Activated CD8-positive, alpha-beta T cell treated with anti-CD3 and anti-CD28 coated beads for 36 hours (primary cell): ENCODE measurements at regions not wholly inside any gene's neighbourhood (a gene's known extent, or its start where the extent isn't known, plus 50 kb on each side); places are given as distances from the start of the nearest gene placed in this dataset.

Source experiments
- ATAC-seq: fragments of 200-7000 bp; cut with Tn5 transposase; one replicate; pipeline ENCODE4 v1.10.0; 2021; ENCODE audit warnings: mild to moderate bottlenecking, moderate library complexity
- CTCF ChIA-PET: fragments of 350-600 bp; sonication (Branson Sonifier 250); formaldehyde crosslinking; loops from one replicate; lab custom pipeline; 2021; ENCODE audit warnings: antibody characterized with exemption; lab: Charles Lee
- POLR2A ChIA-PET: fragments of 350-600 bp; sonication (Branson Sonifier 250); formaldehyde crosslinking; loops from one replicate; lab custom pipeline; 2021; ENCODE audit warnings: antibody characterized with exemption; lab: Charles Lee
- DNase-seq: peaks from one replicate; pipeline ENCODE4 v3.0.0-alpha.2; 2020
- H3K27ac Mint-ChIP-seq: one replicate; pipeline ENCODE4 v1.8.0; 2021; ENCODE audit warnings: mild to moderate bottlenecking, mixed read lengths
- H3K27me3 Mint-ChIP-seq: one replicate; pipeline ENCODE4 v1.8.0; 2021; ENCODE audit warnings: mixed read lengths
- H3K36me3 Mint-ChIP-seq: one replicate; pipeline ENCODE4 v1.8.0; 2021; ENCODE audit warnings: low read depth, mixed read lengths
- H3K4me1 Mint-ChIP-seq: one replicate; pipeline ENCODE4 v1.8.0; 2021; ENCODE audit warnings: low read depth, mixed read lengths
- H3K4me3 Mint-ChIP-seq: one replicate; pipeline ENCODE4 v1.8.0; 2021; ENCODE audit warnings: mild to moderate bottlenecking, moderate library complexity, mixed read lengths
- H3K9me3 Mint-ChIP-seq: one replicate; pipeline ENCODE4 v1.8.0; 2021; ENCODE audit warnings: mixed read lengths
- CTCF ChIP-seq: fragments of 200-600 bp; IDR thresholded peaks from one replicate; pipeline ENCODE4 v1.8.0; 2022; ENCODE audit warnings: antibody characterized with exemption, mild to moderate bottlenecking
- intact Hi-C: fragments of 100-400 bp; cut with micrococcal nuclease; formaldehyde crosslinking; loops from one replicate; pipeline ENCODE4 v1.10.0; 2022

- DNase-seq (no peak), ATAC-seq (no peak)
- Mint-ChIP-seq H3K9me3 (no peaks in the 10 kb centered on the region), H3K4me3 (no peak overlapping the region), H3K27ac (no peak overlapping the region), H3K27me3 (peaks cover 10% of the 10 kb centered on the region), H3K36me3 (no peaks in the 10 kb centered on the region), H3K4me1 (no peaks in the 10 kb centered on the region)
- ChIA-PET POLR2A (no interaction called here), CTCF (no interaction called here)
- intact Hi-C loops: no loop called here
- no peak for TF ChIP-seq CTCF
Observed at GRCh38 chr10:44024356-44025116, 360.4 kb downstream of the CXCL12 start.

- Mint-ChIP-seq H3K9me3 (no peaks in the 10 kb centered on the region), H3K27ac (no peak overlapping the region), H3K4me3 (no peak overlapping the region), H3K27me3 (peaks cover 12% of the 10 kb centered on the region), H3K4me1 (no peaks in the 10 kb centered on the region), H3K36me3 (no peaks in the 10 kb centered on the region)
- TF ChIP-seq CTCF: no peak
- intact Hi-C loops: no loop called here
- POLR2A ChIA-PET: no interaction called here
- ATAC-seq: no peak
- CTCF ChIA-PET: no interaction called here
- no peak for DNase-seq
Observed at GRCh38 chr10:44023517-44023916, 361.4 kb downstream of the CXCL12 start.

GRCh38 chr10:44022203-44022602, 362.7 kb downstream of the CXCL12 start:
- Mint-ChIP-seq H3K4me1 (no peaks in the 10 kb centered on the region), H3K27ac (no peak overlapping the region), H3K27me3 (peaks cover 13% of the 10 kb centered on the region), H3K4me3 (no peak overlapping the region), H3K9me3 (no peaks in the 10 kb centered on the region), H3K36me3 (no peaks in the 10 kb centered on the region)
- POLR2A ChIA-PET: no interaction called here
- intact Hi-C loops: no loop called here
- CTCF ChIA-PET: no interaction called here
- no peak for ATAC-seq
- TF ChIP-seq CTCF: no peak
- DNase-seq: no peak

GRCh38 chr10:44020322-44021111, 364.4 kb downstream of the CXCL12 start:
- ATAC-seq: no peak

More at GRCh38 chr10:44020322-44021111, 364.4 kb downstream of the CXCL12 start:
- intact Hi-C loops: no loop called here
- TF ChIP-seq CTCF: no peak
- Mint-ChIP-seq H3K4me1 (no peaks in the 10 kb centered on the region), H3K36me3 (no peaks in the 10 kb centered on the region), H3K27me3 (peaks cover 8% of the 10 kb centered on the region), H3K4me3 (no peak overlapping the region), H3K27ac (no peak overlapping the region), H3K9me3 (no peaks in the 10 kb centered on the region)
- ChIA-PET POLR2A (no interaction called here), CTCF (no interaction called here)
- DNase-seq: no peak
